Gastroesophageal sphincter (tissue), 3 donors: ENCODE measurements at regions not wholly inside any gene's neighbourhood (a gene's known extent, or its start where the extent isn't known, plus 50 kb on each side); places are given as distances from the start of the nearest gene placed in this dataset.
"Not testable (repeated sequence)": the region's sequence is repeated elsewhere in the genome, so short reads cannot be mapped to it uniquely, and the experiment has no call there.

Experiments used
- EP300 ChIP-seq: sonication (generic); formaldehyde crosslinking; IDR thresholded peaks from one replicate; pipeline ENCODE4 v1.6.1; 2017; ENCODE audit warnings: antibody characterized with exemption, mild to moderate bottlenecking
- POLR2A ChIP-seq, 2 donors: fragments of 450-650 bp; IDR thresholded peaks; one replicate each; pipeline ENCODE4 v1.6.1; 2017; ENCODE audit warnings: antibody characterized with exemption in 2 of 2, mild to moderate bottlenecking in 2 of 2, moderate library complexity in 1 of 2
- TF ChIP-seq, protein P1 (sequence below), 4 experiments: fragments of 200-600 bp in 2 of 4; fragments of 450-650 bp in 2 of 4; sonication (generic) in 1 of 4; IDR thresholded peaks; one replicate each; pipeline ENCODE4 v1.5.1; 2017 to 2019; ENCODE audit warnings: antibody characterized with exemption in 4 of 4, mild to moderate bottlenecking in 2 of 4, moderate library complexity in 2 of 4

DNA sequence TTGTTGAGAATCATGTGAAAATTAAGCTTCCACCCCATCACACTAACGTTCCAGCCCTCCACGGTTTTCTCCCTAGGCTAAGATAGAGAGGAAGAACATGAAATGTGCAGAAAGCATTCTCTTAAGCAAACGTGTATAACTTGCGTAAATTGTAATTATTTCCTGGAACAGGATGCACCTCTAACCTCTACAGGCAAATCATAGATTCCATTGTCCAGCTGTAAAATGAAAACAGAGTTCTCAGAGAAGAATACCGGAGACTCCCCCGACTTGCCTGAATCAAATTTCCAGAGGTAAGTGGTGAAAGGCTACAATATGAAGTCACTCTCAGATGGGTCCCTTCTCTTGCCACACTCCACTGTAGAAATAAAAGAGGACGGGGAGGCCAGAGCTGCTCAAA lies 211.4 kb downstream of the FAM72C start:
- TF ChIP-seq POLR2A (IDR thresholded peaks at IDR 0.05); EP300: not testable (repeated sequence)
- TF ChIP-seq, protein P1, sequence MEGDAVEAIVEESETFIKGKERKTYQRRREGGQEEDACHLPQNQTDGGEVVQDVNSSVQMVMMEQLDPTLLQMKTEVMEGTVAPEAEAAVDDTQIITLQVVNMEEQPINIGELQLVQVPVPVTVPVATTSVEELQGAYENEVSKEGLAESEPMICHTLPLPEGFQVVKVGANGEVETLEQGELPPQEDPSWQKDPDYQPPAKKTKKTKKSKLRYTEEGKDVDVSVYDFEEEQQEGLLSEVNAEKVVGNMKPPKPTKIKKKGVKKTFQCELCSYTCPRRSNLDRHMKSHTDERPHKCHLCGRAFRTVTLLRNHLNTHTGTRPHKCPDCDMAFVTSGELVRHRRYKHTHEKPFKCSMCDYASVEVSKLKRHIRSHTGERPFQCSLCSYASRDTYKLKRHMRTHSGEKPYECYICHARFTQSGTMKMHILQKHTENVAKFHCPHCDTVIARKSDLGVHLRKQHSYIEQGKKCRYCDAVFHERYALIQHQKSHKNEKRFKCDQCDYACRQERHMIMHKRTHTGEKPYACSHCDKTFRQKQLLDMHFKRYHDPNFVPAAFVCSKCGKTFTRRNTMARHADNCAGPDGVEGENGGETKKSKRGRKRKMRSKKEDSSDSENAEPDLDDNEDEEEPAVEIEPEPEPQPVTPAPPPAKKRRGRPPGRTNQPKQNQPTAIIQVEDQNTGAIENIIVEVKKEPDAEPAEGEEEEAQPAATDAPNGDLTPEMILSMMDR (IDR thresholded peaks at IDR 0.05) = not testable (repeated sequence)
